Stomach (tissue), 4 donors: ENCODE measurements at regions not wholly inside any gene's neighbourhood (a gene's known extent, or its start where the extent isn't known, plus 50 kb on each side); places are given as distances from the start of the nearest gene placed in this dataset.

Source experiments
- CTCF ChIP-seq, 7 experiments: fragments of 450-650 bp in 4 of 7; fragments of 200-600 bp in 3 of 7; sonication (generic) in 3 of 7; IDR thresholded peaks; one replicate each; pipeline ENCODE4 v1.5.1; 2016 to 2019; ENCODE audit warnings: antibody characterized with exemption in 7 of 7, control low read depth in 2 of 7, mild to moderate bottlenecking in 1 of 7
- EP300 ChIP-seq: sonication (generic); formaldehyde crosslinking; IDR thresholded peaks from one replicate; pipeline ENCODE4 v1.6.1; 2017; ENCODE audit warnings: antibody characterized with exemption
- POLR2A ChIP-seq, 4 donors: fragments of 450-650 bp; IDR thresholded peaks; one replicate each; pipeline ENCODE4 v1.6.1; 2016; ENCODE audit warnings: antibody characterized with exemption in 4 of 4, control low read depth in 2 of 4, mild to moderate bottlenecking in 1 of 4, moderate library complexity in 1 of 4

GRCh38 chr1:195898924-195899323 is 709.3 kb downstream of the KCNT2 start:
- TF ChIP-seq CTCF (IDR thresholded peaks at IDR 0.05) (no peak), EP300 (no peak), POLR2A (IDR thresholded peaks at IDR 0.05) (no peak)
